T-helper 1 cell treated with Interleukin-12 subunit alpha and Interleukin-12 subunit beta and Interleukin-4 antibody, amounts not matched to agents 30 μg/mL and 1 μg/mL, for 36 hours (primary cell): ENCODE measurements at regions not wholly inside any gene's neighbourhood (a gene's known extent, or its start where the extent isn't known, plus 50 kb on each side); places are given as distances from the start of the nearest gene placed in this dataset.
"Not testable (repeated sequence)": the region's sequence is repeated elsewhere in the genome, so short reads cannot be mapped to it uniquely, and the experiment has no call there.

Experiments
- H3K27ac Mint-ChIP-seq: one replicate; pipeline ENCODE4 v1.8.0; 2021; ENCODE audit warnings: mild to moderate bottlenecking, mixed read lengths
- H3K27me3 Mint-ChIP-seq: one replicate; pipeline ENCODE4 v1.8.0; 2021; ENCODE audit warnings: low read depth, mixed read lengths
- H3K36me3 Mint-ChIP-seq: one replicate; pipeline ENCODE4 v1.8.0; 2021; ENCODE audit warnings: low read depth, mixed read lengths
- H3K4me1 Mint-ChIP-seq: one replicate; pipeline ENCODE4 v1.8.0; 2021; ENCODE audit warnings: low read depth, mixed read lengths
- H3K4me3 Mint-ChIP-seq: one replicate; pipeline ENCODE4 v1.8.0; 2021; ENCODE audit warnings: mild to moderate bottlenecking, moderate library complexity, mixed read lengths
- H3K9me3 Mint-ChIP-seq: one replicate; pipeline ENCODE4 v1.8.0; 2021; ENCODE audit warnings: mixed read lengths

DNA sequence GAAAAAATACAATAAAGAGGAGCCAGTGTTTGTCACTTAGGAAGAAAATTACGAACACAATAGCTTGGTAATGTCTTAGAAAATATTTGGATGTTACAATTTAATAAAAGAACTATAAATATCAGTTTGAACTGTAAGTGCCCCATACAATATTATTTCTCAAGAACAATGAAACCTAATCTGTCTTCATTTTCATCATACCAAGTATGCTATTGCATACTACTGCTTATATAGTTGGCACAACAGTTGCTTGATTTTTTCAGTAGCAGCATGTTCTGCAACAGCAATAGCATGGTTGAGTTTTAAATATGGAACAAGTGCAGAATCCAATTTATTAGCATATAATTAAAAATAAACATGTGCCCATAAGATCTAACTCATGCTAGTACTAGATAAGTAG, 564.6 kb downstream of the C12orf50 start:
- H3K4me1 Mint-ChIP-seq, result no peaks in the 10 kb centered on the region
- H3K27ac Mint-ChIP-seq, result no peak overlapping the region
- no peaks in the 10 kb centered on the region for H3K9me3 Mint-ChIP-seq
- H3K36me3 Mint-ChIP-seq, result no peaks in the 10 kb centered on the region
- no peak overlapping the region for H3K4me3 Mint-ChIP-seq
- no peaks in the 10 kb centered on the region for H3K27me3 Mint-ChIP-seq

GRCh38 chr12:87444039-87444438, 585.2 kb downstream of the C12orf50 start:
- Mint-ChIP-seq H3K9me3 (peaks cover 4% of the 10 kb centered on the region), H3K4me1 (no peaks in the 10 kb centered on the region), H3K27me3 (no peaks in the 10 kb centered on the region), H3K27ac (no peak overlapping the region), H3K4me3 (no peak overlapping the region), H3K36me3 (no peaks in the 10 kb centered on the region)

DNA sequence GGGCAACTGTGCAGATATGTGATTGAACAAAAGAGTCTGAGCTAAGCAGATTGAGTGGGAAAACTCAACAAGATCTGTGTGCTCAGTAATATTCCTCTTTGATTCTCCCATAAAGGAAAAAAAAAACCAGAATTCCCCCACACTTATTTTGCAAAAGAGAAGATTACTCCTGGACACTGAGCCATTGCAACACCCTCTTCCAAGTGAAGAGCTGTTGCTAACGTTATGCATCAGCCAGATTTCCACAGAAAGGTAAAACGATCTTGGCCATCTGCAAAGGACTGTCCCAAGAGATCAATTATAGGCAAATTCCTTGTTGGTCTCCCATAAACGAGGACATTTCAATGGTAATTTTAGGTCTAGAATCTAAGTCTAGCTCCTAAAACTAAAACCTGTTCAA, 587.7 kb downstream of the C12orf50 start:
- H3K9me3 Mint-ChIP-seq, result peaks cover 3% of the 10 kb centered on the region
- H3K4me3 Mint-ChIP-seq, result no peak overlapping the region
- H3K36me3 Mint-ChIP-seq, result no peaks in the 10 kb centered on the region
- H3K4me1 Mint-ChIP-seq, result no peaks in the 10 kb centered on the region
- no peaks in the 10 kb centered on the region for H3K27me3 Mint-ChIP-seq
- H3K27ac Mint-ChIP-seq, result no peak overlapping the region

DNA sequence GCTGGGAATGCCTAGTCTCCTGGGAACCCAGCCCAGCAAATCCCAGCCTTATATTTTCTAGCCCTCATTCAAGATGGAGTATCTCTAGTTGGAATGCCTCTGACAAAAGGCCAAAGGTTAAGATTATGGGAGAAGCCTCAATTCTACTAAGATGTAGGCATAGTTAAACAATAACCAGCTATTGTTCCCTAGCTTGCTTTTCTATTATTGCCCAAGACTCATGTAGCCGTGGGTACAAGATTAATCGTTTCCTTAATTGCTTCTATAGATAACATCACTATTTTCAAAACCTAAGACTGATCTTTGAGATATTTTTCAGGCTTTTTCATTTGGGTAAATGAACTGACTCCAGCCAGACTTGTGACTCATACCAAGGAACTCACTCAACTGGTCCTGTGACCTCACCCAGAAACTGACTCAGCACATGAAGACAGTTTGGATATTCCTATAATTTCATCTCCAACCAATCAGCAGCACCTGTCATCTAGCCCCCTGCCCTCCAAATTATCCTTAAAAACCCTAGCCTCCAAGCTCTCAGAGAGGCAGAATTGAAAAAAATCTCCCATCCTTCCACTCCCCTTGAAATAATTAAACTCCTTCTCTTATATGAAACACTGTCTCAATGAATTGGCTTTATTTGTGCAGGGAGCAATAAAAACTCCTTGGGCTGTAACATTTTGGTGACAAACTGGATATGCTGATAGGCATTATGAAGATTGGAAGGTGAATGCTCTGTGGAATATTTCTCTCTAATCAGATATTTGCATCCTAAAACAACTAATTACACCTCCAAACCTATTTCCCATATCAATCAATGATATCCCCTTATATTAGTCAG, 589.0 kb downstream of the C12orf50 start:
- Mint-ChIP-seq H3K36me3 (no peaks in the 10 kb centered on the region), H3K4me3 (no peak overlapping the region), H3K27me3 (no peaks in the 10 kb centered on the region), H3K27ac (no peak overlapping the region), H3K9me3 (peaks cover 5% of the 10 kb centered on the region), H3K4me1 (no peaks in the 10 kb centered on the region)

- Mint-ChIP-seq H3K36me3 (no peaks in the 10 kb centered on the region), H3K4me3 (no peak overlapping the region), H3K4me1 (no peaks in the 10 kb centered on the region), H3K9me3 (peaks cover 8% of the 10 kb centered on the region), H3K27ac (no peak overlapping the region), H3K27me3 (no peaks in the 10 kb centered on the region)
Measured at GRCh38 chr12:87430444-87430843, 598.8 kb downstream of the C12orf50 start.

GRCh38 chr12:87428701-87429277, 600.4 kb downstream of the C12orf50 start:
- H3K27me3 Mint-ChIP-seq, result no peaks in the 10 kb centered on the region
- H3K36me3 Mint-ChIP-seq, result no peaks in the 10 kb centered on the region
- H3K27ac Mint-ChIP-seq, result no peak overlapping the region
- no peak overlapping the region for H3K4me3 Mint-ChIP-seq
- no peaks in the 10 kb centered on the region for H3K4me1 Mint-ChIP-seq
- H3K9me3 Mint-ChIP-seq, result peaks cover 4% of the 10 kb centered on the region

DNA sequence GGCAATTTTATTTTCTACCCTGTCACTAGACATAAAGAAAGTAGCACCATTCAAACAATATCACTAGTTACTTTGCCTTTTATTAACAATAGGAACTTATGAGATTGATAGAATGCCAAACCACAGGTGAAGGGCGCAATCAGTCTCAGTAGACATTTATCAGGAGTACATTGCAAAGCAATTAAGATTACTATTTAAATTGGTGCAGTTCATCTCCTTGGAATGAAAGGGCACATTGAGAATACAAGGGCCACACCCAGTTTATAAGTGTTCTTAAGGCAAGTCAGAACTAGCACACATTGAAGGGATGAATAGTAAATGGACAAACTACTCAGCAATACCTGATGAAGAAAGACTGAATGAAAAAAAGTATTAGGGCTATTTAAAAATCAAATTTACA, 601.4 kb downstream of the C12orf50 start:
- Mint-ChIP-seq H3K4me3 (no peak overlapping the region), H3K27ac (no peak overlapping the region), H3K4me1 (no peaks in the 10 kb centered on the region), H3K36me3 (no peaks in the 10 kb centered on the region), H3K27me3 (no peaks in the 10 kb centered on the region), H3K9me3 (peaks cover 6% of the 10 kb centered on the region)

GRCh38 chr12:87425942-87426554, 603.2 kb downstream of the C12orf50 start:
- no peak overlapping the region for H3K4me3 Mint-ChIP-seq
- no peaks in the 10 kb centered on the region for H3K27me3 Mint-ChIP-seq
- no peaks in the 10 kb centered on the region for H3K36me3 Mint-ChIP-seq
- H3K27ac Mint-ChIP-seq, result no peak overlapping the region
- no peaks in the 10 kb centered on the region for H3K4me1 Mint-ChIP-seq
- peaks cover 8% of the 10 kb centered on the region for H3K9me3 Mint-ChIP-seq

DNA sequence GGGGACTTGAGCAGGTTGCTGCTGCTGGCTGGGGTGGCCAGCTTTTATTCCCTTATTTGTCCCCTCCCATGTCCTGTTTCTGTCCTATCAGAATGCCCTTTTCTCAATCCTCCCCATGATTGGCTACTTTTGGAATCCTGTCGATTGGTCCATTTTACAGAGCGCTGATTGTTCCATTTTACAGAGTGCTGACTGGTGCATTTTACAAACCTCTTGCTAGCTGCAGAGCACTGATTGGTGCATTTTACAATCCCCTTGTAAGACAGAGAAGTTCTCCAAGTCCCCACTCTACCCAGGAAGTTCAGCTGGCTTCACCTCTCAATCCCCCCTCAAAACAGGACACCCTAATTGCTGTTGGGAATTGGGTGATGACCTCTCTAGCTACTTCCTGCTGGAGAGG, 608.0 kb downstream of the C12orf50 start:
- peaks cover 16% of the 10 kb centered on the region for H3K9me3 Mint-ChIP-seq
- H3K36me3 Mint-ChIP-seq, H3K4me1 Mint-ChIP-seq, H3K4me3 Mint-ChIP-seq, H3K27me3 Mint-ChIP-seq, H3K27ac Mint-ChIP-seq: not testable (repeated sequence)

GRCh38 chr12:87413784-87414183, 615.4 kb downstream of the C12orf50 start:
- Mint-ChIP-seq H3K27ac (no peak overlapping the region), H3K4me3 (no peak overlapping the region), H3K4me1 (no peaks in the 10 kb centered on the region), H3K36me3 (no peaks in the 10 kb centered on the region), H3K27me3 (no peaks in the 10 kb centered on the region), H3K9me3 (peaks cover 33% of the 10 kb centered on the region)

DNA sequence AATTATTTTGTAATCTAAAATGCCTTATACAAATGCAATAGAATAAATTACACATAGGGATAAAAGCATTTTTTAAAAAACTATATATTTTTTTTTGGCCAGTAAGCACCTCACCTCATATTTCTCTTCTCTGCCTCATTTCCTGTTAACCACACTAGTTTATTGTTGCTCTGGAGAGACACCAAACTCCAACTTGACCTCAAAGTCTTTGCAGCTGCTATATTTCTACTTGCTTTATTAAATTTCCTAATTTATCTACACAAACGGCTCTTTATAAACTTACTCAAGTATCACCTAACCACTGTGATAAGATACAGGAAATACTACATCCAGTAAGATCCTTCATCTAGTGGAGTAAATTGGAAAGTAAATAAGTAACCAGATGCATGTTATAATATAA, 622.3 kb downstream of the C12orf50 start:
- no peak overlapping the region for H3K27ac Mint-ChIP-seq
- no peaks in the 10 kb centered on the region for H3K36me3 Mint-ChIP-seq
- no peaks in the 10 kb centered on the region for H3K4me1 Mint-ChIP-seq
- H3K27me3 Mint-ChIP-seq, result no peaks in the 10 kb centered on the region
- peaks cover 12% of the 10 kb centered on the region for H3K9me3 Mint-ChIP-seq
- no peak overlapping the region for H3K4me3 Mint-ChIP-seq

DNA sequence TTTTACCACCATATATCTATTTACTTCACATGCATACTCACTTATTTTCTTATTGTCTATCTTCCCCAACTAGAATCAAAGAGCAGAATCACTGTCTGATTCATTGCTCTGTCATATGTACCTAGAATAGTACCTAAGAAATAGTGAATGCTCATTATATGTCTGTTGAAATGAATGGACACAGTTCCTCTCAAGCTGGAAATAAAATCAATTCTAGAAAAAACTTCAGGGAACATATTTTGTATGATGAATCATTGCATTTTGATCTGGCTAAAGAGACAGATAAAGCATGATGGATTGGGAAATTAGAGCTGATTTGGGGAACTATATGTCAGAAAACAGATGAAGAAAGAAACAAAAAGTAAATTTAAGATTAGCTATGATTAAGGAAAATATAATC, 623.3 kb downstream of the C12orf50 start:
- Mint-ChIP-seq H3K36me3 (no peaks in the 10 kb centered on the region), H3K27me3 (no peaks in the 10 kb centered on the region), H3K9me3 (peaks cover 4% of the 10 kb centered on the region)

DNA sequence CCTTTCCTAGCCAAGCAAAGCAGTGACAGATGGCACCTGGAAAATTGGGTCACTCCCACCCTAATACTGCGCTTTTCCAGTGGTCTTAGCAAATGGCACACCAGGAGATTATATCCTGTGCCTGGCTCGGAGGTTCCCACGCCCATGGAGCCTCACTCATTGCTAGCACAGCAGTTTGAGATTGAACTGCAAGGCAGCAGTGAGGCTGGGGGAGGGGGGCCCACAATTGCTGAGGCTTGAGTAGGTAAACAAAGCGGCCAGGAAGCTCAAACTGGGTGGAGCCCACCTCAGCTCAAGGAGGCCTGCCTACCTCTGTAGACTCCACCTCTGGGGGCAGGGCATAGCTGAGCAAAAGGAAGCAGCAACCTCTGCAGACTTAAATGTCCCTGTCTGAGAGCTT, 635.0 kb downstream of the C12orf50 start:
- not testable (repeated sequence) for H3K4me1 Mint-ChIP-seq, H3K27me3 Mint-ChIP-seq, H3K36me3 Mint-ChIP-seq, H3K27ac Mint-ChIP-seq, H3K4me3 Mint-ChIP-seq
- peaks cover 17% of the 10 kb centered on the region for H3K9me3 Mint-ChIP-seq

More for the DNA sequence above, 623.3 kb downstream of the C12orf50 start:
- no peaks in the 10 kb centered on the region for H3K4me1 Mint-ChIP-seq
- H3K27ac Mint-ChIP-seq, result no peak overlapping the region
- H3K4me3 Mint-ChIP-seq, result no peak overlapping the region

- Mint-ChIP-seq H3K9me3 (no peaks in the 10 kb centered on the region), H3K27me3 (no peaks in the 10 kb centered on the region), H3K4me3 (no peak overlapping the region), H3K36me3 (no peaks in the 10 kb centered on the region), H3K4me1 (no peaks in the 10 kb centered on the region), H3K27ac (no peak overlapping the region)
Measured at GRCh38 chr12:87388376-87388775, 640.8 kb downstream of the C12orf50 start.

- H3K4me3 Mint-ChIP-seq, result no peak overlapping the region
- H3K27me3 Mint-ChIP-seq, result no peaks in the 10 kb centered on the region
- H3K4me1 Mint-ChIP-seq, result no peaks in the 10 kb centered on the region
- no peaks in the 10 kb centered on the region for H3K9me3 Mint-ChIP-seq
- H3K27ac Mint-ChIP-seq, result no peak overlapping the region
- no peaks in the 10 kb centered on the region for H3K36me3 Mint-ChIP-seq
Measured at GRCh38 chr12:87385322-87385721, 643.9 kb downstream of the C12orf50 start.
